ENCODE measurements at regions not wholly inside any gene's neighbourhood (a gene's known extent, or its start where the extent isn't known, plus 50 kb on each side); places are given as distances from the start of the nearest gene placed in this dataset.
"Not testable (repeated sequence)": the region's sequence is repeated elsewhere in the genome, so short reads cannot be mapped to it uniquely, and the experiment has no call there.

DNA sequence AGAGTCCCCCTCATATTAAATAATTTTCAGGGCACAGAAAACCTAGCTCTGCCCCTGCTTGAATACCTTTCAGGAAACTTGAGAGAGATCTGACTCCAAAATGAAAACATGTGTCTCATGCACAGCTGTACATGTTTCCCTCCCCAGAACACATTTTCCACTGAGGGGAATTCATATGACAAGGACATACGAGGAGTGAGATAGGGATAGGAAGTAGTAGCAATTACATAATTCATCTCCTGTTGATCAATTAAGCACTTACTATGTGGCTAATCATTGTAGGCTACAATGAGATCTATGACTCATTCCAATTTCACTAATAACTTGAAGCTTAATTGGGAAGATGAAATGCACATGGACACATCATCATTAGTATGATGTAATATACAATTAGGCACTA, 302.1 kb downstream of the PCDH11X start:
- DNase-seq (ENCODE audit: low spot score): not testable (repeated sequence)

DNA sequence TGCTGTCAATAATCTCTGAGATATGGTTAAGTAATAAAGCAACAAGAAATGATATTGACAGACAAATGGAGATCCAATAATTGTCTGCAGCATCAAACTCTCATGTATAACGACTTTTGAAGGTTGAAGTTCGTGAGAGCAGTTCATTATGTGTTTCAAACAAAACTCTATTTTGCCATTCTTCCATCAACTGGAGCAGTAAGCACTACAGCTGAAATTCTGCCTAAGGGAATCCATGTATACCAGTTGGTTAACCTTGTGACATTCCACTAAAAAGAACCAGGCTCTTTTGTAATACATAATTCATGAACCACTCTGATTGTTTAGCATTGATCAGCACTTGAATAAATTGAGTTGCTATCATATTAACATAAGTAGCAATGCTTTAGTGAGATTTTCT, 311.6 kb downstream of the PCDH11X start:
- DNase-seq (ENCODE audit: low spot score): not testable (repeated sequence)

DNA sequence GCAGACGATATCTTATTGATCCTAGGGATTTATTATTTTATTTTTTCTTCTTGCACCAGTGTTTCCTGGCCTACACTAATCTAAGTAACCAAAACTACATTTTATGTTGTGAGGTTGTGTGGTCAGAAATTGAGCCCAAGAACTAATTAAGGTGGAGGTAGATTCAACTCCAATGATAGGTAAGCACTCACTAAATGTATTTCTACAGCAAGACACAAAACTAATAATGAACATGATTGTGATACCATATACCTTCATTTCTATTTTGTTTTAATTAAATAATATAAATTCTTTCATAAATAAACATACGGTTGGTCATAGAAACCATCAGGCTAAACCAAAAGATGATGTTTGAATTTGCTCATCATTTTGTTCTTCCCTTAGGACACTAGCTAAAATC, 319.0 kb downstream of the PCDH11X start:
- not testable (repeated sequence) for DNase-seq (ENCODE audit: low spot score)

DNA sequence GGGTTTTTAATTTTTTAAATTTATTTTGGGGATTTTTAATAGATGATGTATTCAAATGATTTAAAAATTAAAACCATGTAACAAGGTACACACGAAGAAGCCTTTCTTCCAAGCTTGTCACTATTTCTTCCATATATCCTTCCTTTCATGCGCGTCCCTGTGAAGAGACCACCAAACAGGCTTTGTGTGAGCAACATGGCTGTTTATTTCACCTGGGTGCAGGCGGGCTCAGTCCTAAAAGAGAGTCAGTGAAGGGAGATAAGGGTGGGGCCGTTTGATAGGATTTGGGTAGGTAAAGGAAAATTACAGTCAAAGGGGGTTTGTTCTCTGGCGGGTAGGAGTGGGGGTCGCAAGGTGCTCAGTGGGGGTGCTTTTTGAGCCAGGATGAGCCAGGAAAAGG, 320.9 kb downstream of the PCDH11X start:
- not testable (repeated sequence) for DNase-seq (ENCODE audit: low spot score)

- DNase-seq (ENCODE audit: low spot score): not testable (repeated sequence)
Observed at GRCh38 chrX:92105693-92106092, 326.5 kb downstream of the PCDH11X start.

- not testable (repeated sequence) for DNase-seq (ENCODE audit: low spot score)
Observed at GRCh38 chrX:92106671-92107070, 327.5 kb downstream of the PCDH11X start.

DNA sequence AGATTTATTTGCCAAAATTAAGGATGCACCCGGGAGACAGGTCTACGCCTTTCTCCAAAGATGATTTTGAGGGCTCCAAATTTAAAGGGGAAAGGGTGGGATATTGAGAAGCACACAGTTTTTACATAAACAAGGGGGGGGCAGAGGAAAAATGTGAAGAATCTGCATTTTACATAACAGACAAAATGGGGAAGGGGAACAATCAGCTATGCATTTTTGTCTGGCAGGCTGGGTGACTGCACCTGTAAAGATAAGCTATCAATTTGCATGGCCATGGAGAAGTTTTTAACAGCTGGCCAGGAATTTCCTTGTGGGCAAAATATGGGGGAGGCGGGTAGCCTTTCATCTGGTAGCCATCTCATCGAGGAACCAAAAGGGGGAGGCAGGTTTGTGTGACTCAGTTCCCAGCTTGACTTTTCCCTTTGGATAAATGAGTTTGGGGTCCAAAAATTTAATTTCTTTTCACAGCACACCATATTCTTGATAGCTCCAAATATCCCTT, 331.3 kb downstream of the PCDH11X start:
- DNase-seq (ENCODE audit: low spot score): not testable (repeated sequence)

DNA sequence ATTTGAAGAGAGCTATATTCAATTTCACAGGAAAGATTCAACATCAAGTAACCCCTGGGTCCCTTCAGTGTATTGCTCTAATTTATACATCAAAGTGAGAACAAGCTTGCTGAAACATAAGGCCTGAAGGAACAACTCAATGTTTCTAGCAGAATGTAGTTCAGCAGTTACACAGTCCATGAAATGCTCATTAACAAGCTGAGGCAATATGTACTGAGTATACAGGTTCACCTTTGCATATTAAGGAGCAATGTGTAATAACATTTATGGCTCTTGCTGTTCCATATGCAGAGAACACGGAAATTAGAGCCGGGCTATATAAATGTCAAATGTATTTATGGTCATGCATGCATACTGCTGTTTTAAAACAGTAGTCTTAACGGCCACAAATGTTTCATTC, 338.5 kb downstream of the PCDH11X start:
- DNase-seq (ENCODE audit: low spot score): not testable (repeated sequence)

GRCh38 chrX:92163035-92163434, 383.9 kb downstream of the PCDH11X start:
- not testable (repeated sequence) for DNase-seq (ENCODE audit: low spot score)

DNA sequence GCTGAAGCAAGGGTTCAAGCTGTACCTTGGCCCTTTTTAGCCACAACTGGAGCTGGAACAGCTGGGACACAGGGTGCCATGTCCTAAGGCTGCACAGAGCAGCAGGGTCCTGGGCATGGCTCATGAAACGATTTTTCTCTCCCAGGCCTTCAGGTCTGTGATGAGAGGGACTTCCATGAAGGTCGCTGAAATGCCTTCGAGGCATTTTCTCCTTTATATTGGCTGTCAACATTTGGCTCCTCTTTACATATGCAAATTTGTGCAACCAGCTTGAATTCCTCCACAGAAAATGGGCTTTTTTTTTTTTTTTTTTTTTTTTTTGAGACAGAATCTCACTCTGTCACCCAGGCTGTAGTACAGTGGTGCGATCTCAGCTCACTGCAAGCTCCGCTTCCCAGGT, 430.8 kb downstream of the PCDH11X start:
- no peak for DNase-seq (ENCODE audit: low spot score)

DNA sequence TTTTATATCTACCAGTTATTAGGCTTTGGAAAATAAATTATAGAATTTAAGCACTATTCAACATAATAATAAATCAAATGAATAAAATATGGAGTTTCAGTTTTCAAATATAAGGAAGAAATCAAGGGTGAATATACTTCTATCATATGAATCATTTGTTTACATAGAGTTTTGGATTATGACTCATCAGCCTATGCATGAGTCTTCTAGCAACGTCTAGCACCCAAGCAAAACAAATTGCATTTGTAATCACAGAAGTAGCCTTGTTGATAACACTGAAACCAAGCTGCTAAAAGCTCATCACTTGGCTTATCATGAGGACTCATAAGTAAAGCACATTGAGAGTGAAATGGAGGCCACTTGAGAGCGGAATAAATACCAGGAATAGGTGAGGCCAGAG, 434.6 kb downstream of the PCDH11X start:
- no peak for DNase-seq (ENCODE audit: low spot score)

DNA sequence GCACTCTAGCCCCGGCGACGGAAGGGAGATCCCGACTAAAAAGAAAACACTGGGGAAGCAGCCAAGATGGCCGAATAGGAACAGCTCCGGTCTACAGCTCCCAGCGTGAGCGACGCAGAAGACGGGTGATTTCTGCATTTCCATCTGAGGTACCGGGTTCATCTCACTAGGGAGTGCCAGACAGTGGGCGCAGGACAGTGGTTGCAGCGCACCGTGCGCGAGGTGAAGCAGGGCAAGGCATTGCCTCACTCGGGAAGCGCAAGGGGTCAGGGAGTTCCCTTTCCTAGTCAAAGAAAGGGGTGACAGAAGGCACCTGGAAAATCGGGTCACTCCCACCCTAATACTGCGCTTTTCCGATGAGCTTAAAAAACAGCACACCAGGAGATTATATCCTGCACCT, 435.8 kb downstream of the PCDH11X start:
- DNase-seq (ENCODE audit: low spot score): not testable (repeated sequence)

DNA sequence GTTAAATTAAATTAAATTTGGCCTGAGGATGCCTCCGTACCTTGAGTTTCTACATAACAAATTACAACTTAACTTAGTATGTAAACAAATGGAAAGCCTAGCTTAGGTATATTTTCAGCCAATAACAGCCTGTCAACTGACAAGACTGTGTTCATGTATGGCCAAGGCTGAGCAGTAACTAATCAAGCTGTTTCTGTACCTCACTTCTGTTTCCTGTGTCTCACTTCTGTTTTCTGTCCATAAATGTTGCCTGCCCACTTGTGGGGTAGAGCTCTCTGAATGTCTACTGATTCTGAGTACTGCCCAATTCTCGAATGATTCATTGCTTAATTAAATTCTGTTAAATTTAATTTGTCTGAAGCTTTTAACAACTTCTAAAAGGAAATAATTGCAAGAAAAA, 445.2 kb downstream of the PCDH11X start:
- no peak for DNase-seq (ENCODE audit: low spot score)

DNA sequence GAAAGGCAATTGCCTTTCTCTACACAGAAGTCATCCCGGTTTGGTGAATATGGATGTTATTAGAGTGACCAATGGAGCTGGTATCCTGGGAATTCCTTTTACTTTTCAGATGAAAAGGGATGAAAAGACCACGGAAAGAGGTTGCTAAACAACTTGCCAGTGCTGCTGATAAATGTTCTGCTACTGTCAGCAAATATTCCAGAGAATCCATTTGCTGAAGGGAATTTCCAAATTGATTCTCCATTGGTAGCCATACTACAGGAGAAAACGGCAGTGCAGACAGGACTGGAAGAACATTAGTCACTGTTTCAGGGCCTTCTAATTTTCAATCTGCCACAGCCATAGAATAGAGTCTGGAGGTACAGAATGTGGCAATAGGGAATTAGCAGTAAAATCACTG, 451.5 kb downstream of the PCDH11X start:
- DNase-seq (ENCODE audit: low spot score): no peak

GRCh38 chrX:92231391-92231790, 452.2 kb downstream of the PCDH11X start:
- no peak for DNase-seq (ENCODE audit: low spot score)

DNA sequence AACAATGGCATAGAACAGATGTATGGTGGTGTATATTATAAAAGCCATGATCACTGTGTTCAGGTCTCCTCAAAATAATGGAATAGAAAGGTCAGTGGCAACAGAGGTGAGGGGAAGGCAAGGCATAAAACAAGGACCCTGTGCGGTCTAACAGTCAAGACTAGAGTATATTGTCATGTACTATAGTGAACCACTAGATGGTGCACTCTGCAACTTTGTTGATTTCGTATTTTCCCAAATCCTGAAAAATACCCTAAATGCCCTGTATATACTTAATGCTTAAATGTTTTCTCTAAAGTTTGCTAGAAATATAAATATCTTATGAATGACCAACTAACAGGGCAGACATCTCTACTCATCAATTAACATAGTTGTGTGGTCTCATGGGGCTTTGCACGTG, 453.0 kb downstream of the PCDH11X start:
- DNase-seq (ENCODE audit: low spot score): peak; percentile 2

DNA sequence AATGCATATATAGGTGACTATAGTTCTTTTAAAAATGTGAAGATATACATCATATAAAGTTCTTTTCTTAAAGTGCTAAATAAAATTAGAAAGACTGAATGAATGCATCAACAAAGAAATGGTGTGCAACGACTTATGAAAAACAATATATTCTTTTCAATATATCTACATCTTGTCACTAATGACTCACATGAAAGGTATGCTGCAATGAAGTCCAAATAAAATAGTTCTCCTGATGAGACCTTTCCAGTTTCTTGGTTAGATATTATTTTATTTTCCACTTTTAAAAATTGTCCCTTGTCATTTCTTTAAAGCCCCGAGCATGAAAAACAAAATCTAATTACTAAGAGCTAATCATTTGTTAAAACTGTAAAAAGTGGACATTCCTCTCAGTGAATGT, 462.1 kb downstream of the PCDH11X start:
- DNase-seq (ENCODE audit: low spot score): no peak

DNA sequence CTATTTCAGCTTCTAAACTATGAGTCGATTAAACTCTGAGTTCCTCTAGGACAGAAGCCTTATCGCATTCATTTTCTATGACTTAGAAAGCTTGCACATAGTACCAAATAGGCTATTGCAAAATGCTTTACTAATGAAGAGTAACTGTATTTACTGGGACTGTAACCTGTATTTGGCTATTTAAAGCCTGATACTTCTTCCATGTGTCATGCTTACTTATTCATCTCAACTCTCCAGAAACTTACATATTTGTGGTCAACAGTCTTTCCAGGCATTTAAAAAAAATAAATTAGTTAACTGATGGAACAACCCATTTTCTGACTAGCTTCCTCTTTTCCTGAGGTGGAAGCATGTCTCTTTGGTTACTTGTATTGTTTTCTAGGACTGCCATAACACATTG, 467.9 kb downstream of the PCDH11X start:
- DNase-seq (ENCODE audit: low spot score): peak; percentile 2

DNA sequence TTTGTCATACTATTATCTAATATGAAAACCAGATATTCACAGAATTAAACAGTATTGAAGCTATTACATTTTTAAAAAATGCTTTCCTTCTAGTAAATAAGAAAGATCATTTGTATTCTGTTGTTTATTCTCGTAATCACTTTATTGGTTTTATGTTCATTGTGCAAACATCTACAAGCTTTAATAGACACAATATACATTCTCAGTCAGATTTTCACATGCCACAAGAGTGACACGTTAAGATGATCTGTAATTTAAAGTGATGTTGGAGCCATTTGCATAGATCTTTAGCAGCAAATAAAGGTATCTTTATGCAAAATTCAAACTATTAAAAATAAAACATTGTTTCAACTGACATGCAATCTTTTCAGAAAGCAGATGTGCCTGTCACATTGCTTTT, 469.9 kb downstream of the PCDH11X start:
- no peak for DNase-seq (ENCODE audit: low spot score)

DNA sequence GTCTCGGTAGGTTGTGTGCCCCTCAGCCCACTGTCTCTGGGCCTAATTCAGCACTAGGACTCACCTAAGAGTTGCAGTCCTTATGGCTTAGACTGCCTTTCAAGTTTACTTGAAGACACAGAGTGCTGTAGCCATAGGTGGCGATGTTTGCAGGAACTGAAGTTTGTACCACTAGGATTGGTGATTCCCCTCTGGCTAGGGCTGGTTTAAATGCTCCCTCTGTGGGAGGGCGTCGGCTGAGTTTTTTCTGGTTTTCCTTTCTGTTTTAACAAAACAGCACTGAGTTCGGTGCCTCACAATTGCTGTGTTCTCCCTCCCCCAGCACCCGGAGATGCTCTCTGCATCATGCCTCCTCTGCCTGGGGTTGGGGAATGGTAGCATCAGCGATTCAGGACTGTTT, 480.9 kb downstream of the PCDH11X start:
- DNase-seq (ENCODE audit: low spot score): no peak

- DNase-seq (ENCODE audit: low spot score): no peak
Observed at GRCh38 chrX:92270936-92271855, 492.0 kb downstream of the PCDH11X start.

- not testable (repeated sequence) for DNase-seq (ENCODE audit: low spot score)
Observed at GRCh38 chrX:92278556-92278955, 499.4 kb downstream of the PCDH11X start.

GRCh38 chrX:92280347-92280746, 501.2 kb downstream of the PCDH11X start:
- not testable (repeated sequence) for DNase-seq (ENCODE audit: low spot score)

- no peak for DNase-seq (ENCODE audit: low spot score)
Observed at GRCh38 chrX:92283308-92283707, 504.1 kb downstream of the PCDH11X start.

Data from AG08395 (cell line).